ENCODE measurements at regions not wholly inside any gene's neighbourhood (a gene's known extent, or its start where the extent isn't known, plus 50 kb on each side); places are given as distances from the start of the nearest gene placed in this dataset.

DNA sequence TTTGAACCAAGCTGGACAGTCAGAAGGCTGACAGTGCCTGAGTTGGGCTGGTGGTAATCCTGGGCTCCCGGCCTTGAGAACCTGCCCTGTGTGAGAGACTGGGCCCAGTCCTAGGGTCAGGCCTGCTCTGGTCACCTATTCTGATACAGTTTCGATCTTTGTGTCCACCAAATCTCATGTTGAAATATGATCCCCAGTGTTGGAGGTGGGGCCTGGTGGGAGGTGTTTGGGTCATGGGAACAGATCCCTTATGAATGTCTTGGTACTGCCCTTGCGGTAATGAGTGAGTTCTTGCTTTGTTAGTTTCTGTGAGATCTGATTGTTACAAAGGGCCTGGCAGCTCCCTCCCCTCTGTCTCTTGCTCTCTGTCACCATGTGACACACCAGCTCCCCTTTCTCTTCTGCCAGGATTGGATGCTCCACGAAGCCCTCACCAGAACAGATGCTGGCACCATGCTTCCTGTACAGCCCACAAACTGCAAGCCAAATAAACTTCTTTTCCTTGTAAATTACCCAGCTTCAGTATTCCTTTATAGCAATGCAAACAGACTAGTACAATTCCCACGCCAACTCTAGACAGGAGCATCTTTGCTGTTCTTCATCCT lies 111.8 kb upstream of the ZNF438 start:
- no peak for DNase-seq (ENCODE audit: low read depth in 2 of 2)

GRCh38 chr10:31145986-31146385 lies 114.3 kb upstream of the ZNF438 start:
- DNase-seq (ENCODE audit: low read depth in 2 of 2): no peak

GRCh38 chr10:31146491-31147209 lies 115.0 kb upstream of the ZNF438 start:
- DNase-seq (ENCODE audit: low read depth in 2 of 2): peak; percentile 68 to 88

GRCh38 chr10:31147210-31147608 lies 115.5 kb upstream of the ZNF438 start:
- DNase-seq (ENCODE audit: low read depth in 2 of 2): peak; percentile 32 to 79

- DNase-seq (ENCODE audit: low read depth in 2 of 2): peak; percentile 62 to 70
Observed at GRCh38 chr10:31148951-31149350, 117.3 kb upstream of the ZNF438 start.

GRCh38 chr10:31149835-31150512 lies 118.3 kb upstream of the ZNF438 start:
- no peak for DNase-seq (ENCODE audit: low read depth in 2 of 2)

DNA sequence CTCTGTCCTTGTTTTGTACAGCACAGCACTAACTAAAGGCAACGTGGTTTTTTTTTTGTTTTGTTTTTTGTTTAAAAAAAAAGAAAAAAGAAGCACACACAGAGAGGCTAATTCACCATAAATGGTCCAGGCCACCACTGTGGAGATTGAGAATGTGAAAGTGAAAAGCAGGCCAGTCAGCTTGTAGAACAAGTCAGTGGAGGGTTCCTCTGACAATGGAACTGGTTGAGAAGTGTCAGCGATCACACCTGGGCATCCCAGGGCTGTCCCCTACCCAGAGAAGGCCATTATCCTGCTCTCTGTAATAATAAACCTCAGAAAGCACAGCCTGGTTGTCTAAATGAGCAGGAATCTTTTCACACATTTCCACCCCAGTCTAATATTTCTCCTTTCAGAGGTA lies 119.6 kb upstream of the ZNF438 start:
- DNase-seq (ENCODE audit: low read depth in 2 of 2): no peak

GRCh38 chr10:31152421-31153135 lies 120.9 kb upstream of the ZNF438 start:
- peak; percentile 64 to 74 for DNase-seq (ENCODE audit: low read depth in 2 of 2)

- DNase-seq (ENCODE audit: low read depth in 2 of 2): no peak
Observed at GRCh38 chr10:31153161-31153560, 121.5 kb upstream of the ZNF438 start.

GRCh38 chr10:31153692-31154091 lies 122.0 kb upstream of the ZNF438 start:
- no peak for DNase-seq (ENCODE audit: low read depth in 2 of 2)

- no peak for DNase-seq (ENCODE audit: low read depth in 2 of 2)
Observed at GRCh38 chr10:31154996-31155395, 123.3 kb upstream of the ZNF438 start.

DNA sequence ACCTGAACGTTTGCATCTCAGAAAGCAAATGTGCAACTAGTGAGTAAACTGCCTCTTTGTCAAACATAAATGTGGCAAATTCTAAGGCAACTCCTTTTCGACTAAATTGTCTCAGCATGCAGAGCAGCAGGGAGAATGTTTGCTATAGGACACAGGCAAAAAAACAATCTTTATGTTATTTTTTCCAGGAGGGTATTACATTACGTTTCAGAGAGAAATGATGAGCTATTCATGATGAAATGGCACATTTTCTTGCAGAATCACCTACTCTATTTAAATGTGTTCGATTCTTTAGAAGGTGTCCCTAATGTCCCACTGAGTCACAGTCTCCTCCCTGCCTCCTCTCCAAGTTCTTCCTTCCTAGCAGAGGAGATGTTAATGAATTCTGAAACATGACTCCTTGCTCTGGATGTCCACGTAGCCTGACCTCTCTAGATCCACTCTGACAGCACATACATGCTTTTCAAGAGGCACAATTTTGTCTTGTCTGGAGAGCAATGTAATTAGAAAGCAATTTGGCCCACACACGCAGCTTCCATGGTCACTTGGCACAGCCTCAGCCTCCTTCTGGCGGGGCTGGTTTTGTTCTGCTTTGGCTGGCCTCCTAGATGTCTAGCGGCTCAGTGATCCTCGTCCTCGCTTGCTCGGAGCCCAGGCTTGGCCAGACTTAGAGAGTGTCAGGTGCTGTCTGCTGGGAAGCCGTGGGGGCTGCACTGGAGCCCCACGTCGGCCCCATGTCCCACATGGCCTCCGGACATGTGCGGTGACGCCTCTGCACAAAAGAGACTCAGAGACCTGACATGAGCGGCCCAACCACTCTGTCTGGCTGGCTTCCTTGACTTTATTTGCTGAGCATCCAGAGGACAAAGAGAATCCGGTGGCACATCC lies 125.7 kb upstream of the ZNF438 start:
- peak in 1 of 2 donors; percentile 11 for DNase-seq (ENCODE audit: low read depth in 2 of 2)

GRCh38 chr10:31158011-31158658 lies 126.5 kb upstream of the ZNF438 start:
- peak; percentile 18 to 36 for DNase-seq (ENCODE audit: low read depth in 2 of 2)

- no peak for DNase-seq (ENCODE audit: low read depth in 2 of 2)
Observed at GRCh38 chr10:31166606-31167005, 134.9 kb upstream of the ZNF438 start.

GRCh38 chr10:31170636-31171035 lies 139.0 kb upstream of the ZNF438 start:
- no peak for DNase-seq (ENCODE audit: low read depth in 2 of 2)

DNA sequence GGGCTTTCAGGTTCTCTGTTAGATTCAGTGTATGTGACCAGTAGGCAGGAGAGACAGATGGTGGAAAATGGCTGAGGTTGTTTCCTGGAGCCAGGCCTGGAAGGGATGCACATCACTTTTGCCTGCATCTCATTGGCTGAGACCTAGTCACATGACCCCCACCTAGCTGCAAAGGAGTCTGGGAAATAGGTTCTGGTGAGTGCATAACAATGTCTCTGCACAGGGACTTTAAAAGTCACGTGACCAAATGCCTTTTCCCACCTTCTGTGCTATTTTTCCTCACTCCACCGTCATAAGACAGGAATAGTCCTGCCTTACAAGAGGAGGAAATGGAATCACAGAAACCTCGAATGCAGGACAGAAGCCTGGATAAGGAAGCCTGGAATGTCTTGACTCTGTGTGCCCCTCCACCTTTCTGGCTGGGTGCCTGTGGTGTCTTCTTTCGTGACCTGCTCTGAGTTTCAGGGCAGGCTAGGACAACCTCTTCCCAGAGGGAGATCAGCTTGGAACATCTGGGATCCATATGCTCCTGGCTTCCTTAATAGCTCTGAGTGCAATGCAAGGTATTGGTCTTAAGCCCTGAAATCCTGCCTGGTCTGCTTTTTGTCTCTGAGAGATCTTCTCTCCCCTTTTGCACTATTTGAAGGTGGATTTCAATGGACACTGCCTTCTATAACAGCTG lies 139.9 kb upstream of the ZNF438 start:
- DNase-seq (ENCODE audit: low read depth in 2 of 2): no peak

GRCh38 chr10:31172925-31173324 lies 141.3 kb upstream of the ZNF438 start:
- DNase-seq (ENCODE audit: low read depth in 2 of 2): no peak

DNA sequence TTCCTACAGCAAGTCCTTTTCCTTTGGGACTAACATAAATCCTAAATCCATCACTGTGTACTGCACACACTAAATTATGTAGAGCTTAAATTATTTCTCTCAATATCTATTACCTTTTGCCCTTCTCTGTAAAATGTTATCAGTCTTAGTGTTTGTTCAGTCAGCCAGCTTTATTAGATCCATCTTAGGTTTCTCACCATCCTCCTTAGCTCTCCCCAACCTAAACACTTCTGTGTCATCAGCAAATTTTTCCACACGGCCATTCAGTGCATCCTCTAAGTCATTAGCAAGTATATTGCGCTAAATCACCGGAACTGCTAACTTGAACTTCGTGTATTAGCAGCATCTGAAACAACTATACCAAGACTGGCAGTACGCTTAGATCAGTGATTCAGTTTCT lies 142.1 kb upstream of the ZNF438 start:
- DNase-seq (ENCODE audit: low read depth in 2 of 2): no peak

DNA sequence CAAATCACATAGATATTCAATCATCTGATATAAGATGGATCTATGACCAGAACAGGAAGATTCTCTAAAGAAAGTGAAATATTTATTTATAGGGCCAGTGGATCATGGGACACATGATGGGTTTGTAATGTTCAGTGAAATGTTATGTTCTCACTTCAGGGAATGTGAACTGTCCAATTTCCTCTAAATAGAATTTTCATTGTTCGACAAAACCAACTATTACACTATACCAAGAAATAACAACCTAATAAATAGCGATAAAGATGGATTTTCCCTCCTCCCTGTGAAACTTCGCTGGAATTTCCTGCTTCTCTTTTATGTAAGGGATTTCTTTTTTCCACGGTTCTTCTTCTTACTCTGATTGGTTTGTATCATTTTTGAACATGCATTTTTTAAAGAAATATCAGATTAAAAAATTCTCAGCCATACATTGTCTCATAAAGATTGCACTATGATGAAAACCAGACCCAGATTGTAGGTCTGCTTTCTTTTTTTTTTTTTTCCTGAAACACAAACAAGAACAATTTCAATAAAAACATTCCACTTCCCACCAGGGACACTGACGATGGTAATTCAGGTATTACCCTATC lies 139.8 kb upstream of the ZEB1 start:
- DNase-seq (ENCODE audit: low read depth in 2 of 2): peak in 1 of 2 donors; percentile 46

All from lung microvascular endothelial cell (primary cell).